GM19397 (cell line): ENCODE measurements at regions not wholly inside any gene's neighbourhood (a gene's known extent, or its start where the extent isn't known, plus 50 kb on each side); places are given as distances from the start of the nearest gene placed in this dataset.

Experiments
- ATAC-seq: cut with Tn5 transposase; IDR thresholded peaks from one replicate; pipeline ENCODE4 v1.9.1; 2021; ENCODE audit warnings: mild to moderate bottlenecking, moderate library complexity; ENCODE audit not compliant: unreplicated experiment

- no peak for ATAC-seq
Observed at GRCh38 chr7:46485481-46486065, 564.5 kb upstream of the IGFBP3 start.

- no peak for ATAC-seq
Observed at GRCh38 chr7:46484906-46485305, 563.8 kb upstream of the IGFBP3 start.

- no peak for ATAC-seq
Observed at GRCh38 chr7:46480619-46481018, 559.5 kb upstream of the IGFBP3 start.

- ATAC-seq, result no peak
Observed at GRCh38 chr7:46479680-46480079, 558.6 kb upstream of the IGFBP3 start.

- ATAC-seq, result no peak
Observed at GRCh38 chr7:46478046-46478445, 557.0 kb upstream of the IGFBP3 start.

GRCh38 chr7:46468753-46469356 lies 547.8 kb upstream of the IGFBP3 start:
- ATAC-seq, result no peak

GRCh38 chr7:46463170-46463569 lies 542.1 kb upstream of the IGFBP3 start:
- ATAC-seq, result no peak

- ATAC-seq, result no peak
Observed at GRCh38 chr7:46461334-46461777, 540.3 kb upstream of the IGFBP3 start.

- ATAC-seq, result no peak
Observed at GRCh38 chr7:46459942-46460341, 538.9 kb upstream of the IGFBP3 start.

GRCh38 chr7:46454816-46455215 lies 533.7 kb upstream of the IGFBP3 start:
- ATAC-seq, result no peak

- no peak for ATAC-seq
Observed at GRCh38 chr7:46452561-46453135, 531.6 kb upstream of the IGFBP3 start.

- ATAC-seq, result no peak
Observed at GRCh38 chr7:46451846-46452245, 530.8 kb upstream of the IGFBP3 start.

- ATAC-seq, result no peak
Observed at GRCh38 chr7:46450886-46451285, 529.8 kb upstream of the IGFBP3 start.

- no peak for ATAC-seq
Observed at GRCh38 chr7:46450425-46450824, 529.4 kb upstream of the IGFBP3 start.

GRCh38 chr7:46449743-46450142 lies 528.7 kb upstream of the IGFBP3 start:
- ATAC-seq, result no peak

GRCh38 chr7:46448478-46448877 lies 527.4 kb upstream of the IGFBP3 start:
- ATAC-seq, result no peak

- no peak for ATAC-seq
Observed at GRCh38 chr7:46446151-46446550, 525.1 kb upstream of the IGFBP3 start.

- ATAC-seq, result no peak
Observed at GRCh38 chr7:46444256-46444655, 523.2 kb upstream of the IGFBP3 start.

- no peak for ATAC-seq
Observed at GRCh38 chr7:46440186-46440585, 519.1 kb upstream of the IGFBP3 start.

- ATAC-seq, result no peak
Observed at GRCh38 chr7:46432708-46433107, 511.6 kb upstream of the IGFBP3 start.

- ATAC-seq, result no peak
Observed at GRCh38 chr7:46428295-46428694, 507.2 kb upstream of the IGFBP3 start.

- ATAC-seq, result no peak
Observed at GRCh38 chr7:46424934-46425333, 503.9 kb upstream of the IGFBP3 start.
